ENCODE measurements at regions not wholly inside any gene's neighbourhood (a gene's known extent, or its start where the extent isn't known, plus 50 kb on each side); places are given as distances from the start of the nearest gene placed in this dataset.
A peak's percentile ranks its signal among the peaks of the same experiment; 100 is the strongest.
"Not testable (repeated sequence)": the region's sequence is repeated elsewhere in the genome, so short reads cannot be mapped to it uniquely, and the experiment has no call there.

DNA sequence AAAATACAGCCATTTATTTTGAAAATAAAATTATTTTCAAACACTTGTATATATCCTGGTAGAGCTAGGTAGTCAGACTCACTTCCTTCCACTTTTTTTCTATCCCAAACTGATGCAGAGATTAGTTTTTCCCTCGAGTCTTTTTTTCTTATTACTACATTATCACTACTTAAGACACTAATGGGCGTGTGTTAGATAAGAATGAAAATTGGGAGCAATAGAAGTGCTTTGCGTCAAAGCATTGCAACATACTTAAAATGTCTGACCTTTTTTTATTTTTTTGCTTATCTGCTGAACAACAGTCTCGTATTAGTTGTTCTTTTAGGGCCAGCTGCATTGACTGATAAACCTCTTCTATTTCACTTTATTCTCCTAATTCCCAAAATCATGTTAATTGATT is 1278.7 kb downstream of the CDH12 start:
- no peak for ATAC-seq (replicated peaks)
- Mint-ChIP-seq H3K27ac (no peak overlapping the region), H3K4me1 (ENCODE audit: low read depth in 2 of 2) (no peaks in the 10 kb centered on the region), H3K9me3 (peaks cover 0 to 2% of the 10 kb centered on the region in 2 donors), H3K36me3 (ENCODE audit: insufficient read depth) (no peaks in the 10 kb centered on the region), H3K4me3 (no peak overlapping the region), H3K27me3 (no peaks in the 10 kb centered on the region)
- DNase-seq, result no peak

DNA sequence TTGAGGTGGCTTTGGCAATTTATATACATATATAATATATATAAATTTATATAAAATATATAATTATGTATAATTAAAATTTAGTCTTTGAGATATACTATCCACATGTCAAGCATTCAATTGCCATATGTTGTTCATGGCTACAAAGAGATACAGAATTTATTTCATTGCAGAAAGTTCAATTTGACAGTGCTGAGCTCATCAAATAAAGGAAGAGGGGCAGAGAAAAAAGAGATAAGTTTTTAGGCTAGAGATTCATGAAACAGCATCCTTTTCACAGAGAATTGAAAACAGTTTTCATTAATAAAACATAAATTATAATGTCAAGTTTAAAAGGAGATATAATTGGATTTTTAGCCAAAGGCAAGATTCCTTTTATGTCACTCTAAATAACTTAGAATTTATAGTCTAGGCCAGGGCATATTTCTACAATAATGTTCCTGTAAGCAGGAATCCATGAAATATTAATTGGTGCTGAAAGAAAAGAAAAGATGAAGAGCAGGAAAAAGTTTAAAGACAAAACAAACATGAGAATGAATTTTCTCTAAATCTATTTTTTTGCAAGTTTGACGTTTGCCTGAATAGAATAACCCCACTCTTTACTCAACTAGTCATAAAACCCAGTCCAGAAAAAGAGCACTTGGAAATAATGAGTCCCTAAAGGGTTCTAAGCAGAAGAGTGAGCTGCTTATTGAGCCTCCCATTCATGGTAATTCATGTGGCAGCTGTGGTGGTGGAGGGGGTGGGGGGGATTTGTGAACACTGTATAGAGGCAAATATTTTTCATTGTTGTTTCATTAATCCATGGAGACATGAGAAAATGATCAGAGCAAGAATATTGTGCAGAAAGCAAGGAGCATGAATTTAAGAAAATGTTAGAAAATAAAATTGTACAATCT is 1279.5 kb downstream of the CDH12 start:
- H3K36me3 Mint-ChIP-seq (ENCODE audit: insufficient read depth), result no peaks in the 10 kb centered on the region
- H3K4me1 Mint-ChIP-seq (ENCODE audit: low read depth in 2 of 2), result no peaks in the 10 kb centered on the region
- no peak for DNase-seq
- no peaks in the 10 kb centered on the region for H3K27me3 Mint-ChIP-seq
- no peak overlapping the region for H3K27ac Mint-ChIP-seq
- H3K4me3 Mint-ChIP-seq, result no peak overlapping the region
- peaks cover 0 to 2% of the 10 kb centered on the region in 2 donors for H3K9me3 Mint-ChIP-seq
- no peak for ATAC-seq (replicated peaks)

DNA sequence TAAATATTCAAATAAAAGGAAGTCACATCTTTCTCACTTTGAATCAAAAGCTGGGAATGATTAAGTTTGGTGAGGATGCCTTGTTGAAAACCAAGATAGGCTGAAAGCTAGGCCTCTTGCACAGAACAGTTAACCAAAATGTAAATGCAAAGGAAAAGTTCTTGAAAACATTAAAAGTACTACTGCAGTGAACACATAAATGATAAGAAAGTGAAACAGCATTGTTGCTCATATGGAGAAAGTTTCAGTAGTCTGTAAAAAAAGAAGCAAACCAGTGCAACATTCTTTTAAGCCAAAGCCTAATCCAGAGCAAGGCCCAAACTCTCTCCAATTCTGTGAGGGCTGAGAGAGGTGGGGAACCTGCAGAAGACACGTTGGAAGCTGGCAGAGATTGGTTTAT is 1281.9 kb downstream of the CDH12 start:
- H3K4me3 Mint-ChIP-seq; H3K27me3 Mint-ChIP-seq; H3K9me3 Mint-ChIP-seq; H3K4me1 Mint-ChIP-seq (ENCODE audit: low read depth in 2 of 2); H3K36me3 Mint-ChIP-seq (ENCODE audit: insufficient read depth); H3K27ac Mint-ChIP-seq; ATAC-seq (replicated peaks); DNase-seq: not testable (repeated sequence)

DNA sequence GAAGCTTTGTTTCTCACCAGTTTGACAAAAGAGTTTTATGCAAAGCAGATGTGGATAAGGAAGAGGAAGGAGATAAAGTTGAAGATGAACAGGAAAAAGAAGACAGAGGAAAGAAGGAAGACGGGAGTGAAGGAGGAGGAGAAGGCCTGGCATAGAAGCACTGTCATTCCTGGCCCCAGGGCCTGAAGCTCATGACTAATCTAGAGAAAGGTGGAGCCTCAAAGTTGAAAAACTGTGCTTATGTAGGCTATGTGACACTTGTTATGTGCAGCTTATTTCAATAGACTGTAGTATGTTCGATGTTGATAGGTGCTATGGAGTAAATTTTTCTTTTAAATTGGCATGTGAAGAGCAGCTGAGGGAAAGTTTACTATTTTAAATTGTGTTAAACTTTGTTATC is 1294.0 kb downstream of the CDH12 start:
- not testable (repeated sequence) for H3K9me3 Mint-ChIP-seq; H3K4me1 Mint-ChIP-seq (ENCODE audit: low read depth in 2 of 2); H3K36me3 Mint-ChIP-seq (ENCODE audit: insufficient read depth); H3K4me3 Mint-ChIP-seq; ATAC-seq (replicated peaks); H3K27ac Mint-ChIP-seq; DNase-seq; H3K27me3 Mint-ChIP-seq

DNA sequence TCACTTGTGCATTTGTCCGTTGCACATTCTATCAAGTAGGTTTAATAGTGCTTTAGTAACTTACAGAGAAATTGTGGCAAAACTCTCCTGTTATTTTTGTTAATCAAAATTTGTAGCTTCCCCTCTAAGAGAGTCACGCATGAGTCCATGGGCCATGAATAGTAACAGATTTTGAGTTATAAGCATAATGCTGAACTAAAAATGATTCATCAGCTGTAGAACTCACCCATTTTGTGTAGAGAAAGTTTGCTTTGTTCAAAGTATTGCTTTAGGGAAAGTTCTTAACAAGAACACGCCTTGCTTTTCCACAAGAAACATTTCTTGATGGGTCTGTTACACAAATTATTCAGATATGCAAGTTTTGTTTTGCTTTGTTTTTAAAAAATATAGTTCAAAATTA is 1300.9 kb downstream of the CDH12 start:
- H3K27ac Mint-ChIP-seq; H3K36me3 Mint-ChIP-seq (ENCODE audit: insufficient read depth); H3K4me1 Mint-ChIP-seq (ENCODE audit: low read depth in 2 of 2); H3K9me3 Mint-ChIP-seq; ATAC-seq (replicated peaks); DNase-seq; H3K27me3 Mint-ChIP-seq; H3K4me3 Mint-ChIP-seq: not testable (repeated sequence)

DNA sequence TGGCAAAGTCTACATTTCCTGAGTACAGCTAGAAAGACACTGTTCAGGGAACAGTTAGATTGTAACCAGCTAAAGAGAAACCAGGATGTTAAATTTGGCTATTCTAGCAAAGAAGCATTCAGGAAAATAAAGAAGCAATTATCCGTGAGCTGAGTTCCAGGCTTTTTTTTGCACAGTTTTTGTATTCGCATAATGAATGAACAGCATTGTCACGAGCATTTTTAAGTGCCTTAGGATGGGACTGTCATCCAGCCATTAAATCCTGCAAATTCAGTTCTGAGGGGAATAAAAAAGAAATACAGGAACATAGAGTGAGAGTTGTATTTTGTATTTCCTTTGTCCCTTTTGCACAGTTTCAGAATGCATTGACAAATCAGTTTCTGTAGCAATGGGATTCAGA is 1302.2 kb downstream of the CDH12 start:
- H3K27ac Mint-ChIP-seq; H3K9me3 Mint-ChIP-seq; H3K27me3 Mint-ChIP-seq; ATAC-seq (replicated peaks); H3K4me1 Mint-ChIP-seq (ENCODE audit: low read depth in 2 of 2); H3K36me3 Mint-ChIP-seq (ENCODE audit: insufficient read depth); H3K4me3 Mint-ChIP-seq; DNase-seq: not testable (repeated sequence)

DNA sequence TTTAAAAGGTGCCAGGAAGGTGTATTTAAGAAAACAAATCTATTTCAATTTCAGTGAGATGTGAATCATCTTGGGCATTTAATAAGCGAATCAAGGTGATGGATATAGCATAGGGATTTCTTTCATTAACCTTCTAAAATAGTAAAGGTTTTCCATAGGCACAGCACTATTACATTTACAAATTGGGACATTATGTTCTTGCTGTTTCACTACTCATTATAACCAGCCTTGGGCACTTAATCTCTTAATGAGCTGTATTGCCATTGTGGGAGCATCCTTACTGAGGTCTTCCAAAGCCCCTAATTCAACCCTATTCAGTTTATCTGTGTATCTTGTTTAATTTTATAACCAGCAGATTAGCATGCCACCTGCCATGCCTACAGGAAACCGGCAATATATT is 1305.5 kb downstream of the CDH12 start:
- not testable (repeated sequence) for H3K27ac Mint-ChIP-seq; H3K4me3 Mint-ChIP-seq; H3K27me3 Mint-ChIP-seq; H3K4me1 Mint-ChIP-seq (ENCODE audit: low read depth in 2 of 2); ATAC-seq (replicated peaks); H3K36me3 Mint-ChIP-seq (ENCODE audit: insufficient read depth); DNase-seq; H3K9me3 Mint-ChIP-seq

DNA sequence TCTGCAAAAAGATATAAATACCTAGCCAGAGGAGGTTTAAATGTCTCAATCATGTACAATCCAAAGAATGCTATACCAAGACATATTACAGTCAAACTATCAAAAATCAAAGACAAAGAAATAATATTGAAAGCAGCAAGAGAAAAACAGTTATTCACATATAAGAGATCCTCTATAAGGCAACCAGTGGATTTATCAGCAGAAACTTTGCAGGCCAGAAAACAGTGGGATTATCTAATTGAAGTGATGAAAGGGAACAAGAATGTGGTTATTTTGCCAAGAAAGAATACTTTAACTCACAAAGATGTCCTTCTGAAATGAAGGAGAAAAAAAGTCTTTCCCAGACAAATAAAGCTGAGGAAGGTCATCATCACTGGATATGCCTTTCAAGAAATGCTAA is 1318.0 kb downstream of the CDH12 start:
- H3K27me3 Mint-ChIP-seq; H3K4me3 Mint-ChIP-seq; H3K9me3 Mint-ChIP-seq; H3K27ac Mint-ChIP-seq; H3K36me3 Mint-ChIP-seq (ENCODE audit: insufficient read depth); H3K4me1 Mint-ChIP-seq (ENCODE audit: low read depth in 2 of 2); ATAC-seq (replicated peaks); DNase-seq: not testable (repeated sequence)

DNA sequence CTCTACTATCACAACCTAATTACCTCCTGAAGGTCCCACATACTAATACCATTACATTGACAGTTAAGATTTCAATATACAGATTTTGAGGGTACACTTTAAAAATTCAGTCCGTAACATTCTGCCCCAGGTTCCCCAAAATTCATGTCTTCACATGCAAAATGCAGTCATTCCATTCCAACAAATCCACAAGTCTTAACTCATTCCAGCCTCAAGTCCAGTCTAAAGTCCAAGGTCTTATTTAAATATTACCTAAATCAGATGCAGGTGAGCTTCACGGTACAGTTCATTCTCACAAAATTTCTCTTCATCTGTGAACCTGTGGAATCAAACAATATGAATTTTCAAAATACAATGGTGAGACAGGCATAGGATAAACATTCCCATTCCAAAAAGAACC is 1332.0 kb downstream of the CDH12 start:
- not testable (repeated sequence) for ATAC-seq (replicated peaks); H3K27ac Mint-ChIP-seq; DNase-seq; H3K4me3 Mint-ChIP-seq; H3K36me3 Mint-ChIP-seq (ENCODE audit: insufficient read depth); H3K9me3 Mint-ChIP-seq; H3K4me1 Mint-ChIP-seq (ENCODE audit: low read depth in 2 of 2); H3K27me3 Mint-ChIP-seq

DNA sequence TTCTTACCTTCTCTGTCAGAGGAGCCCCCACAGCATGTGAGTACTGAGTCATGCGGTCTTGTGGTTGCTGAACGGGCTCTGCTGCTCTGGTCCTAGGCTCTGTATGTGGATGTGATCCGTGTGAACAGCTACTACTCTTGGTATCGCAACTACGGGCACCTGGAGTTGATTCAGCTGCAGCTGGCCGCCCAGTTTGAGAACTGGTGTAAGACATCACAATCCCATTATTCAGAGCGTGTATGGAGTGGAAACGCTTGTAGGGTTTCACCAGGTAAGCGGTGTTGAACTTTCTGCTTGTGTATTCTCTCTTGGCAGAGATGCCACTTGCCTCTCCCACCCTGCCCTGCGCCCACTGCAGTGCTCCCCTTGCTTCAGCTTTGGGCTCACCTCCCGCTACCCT is 1356.2 kb downstream of the CDH12 start:
- not testable (repeated sequence) for H3K27me3 Mint-ChIP-seq; H3K4me3 Mint-ChIP-seq; DNase-seq; H3K4me1 Mint-ChIP-seq (ENCODE audit: low read depth in 2 of 2); H3K27ac Mint-ChIP-seq; H3K9me3 Mint-ChIP-seq; ATAC-seq (replicated peaks)
- H3K36me3 Mint-ChIP-seq (ENCODE audit: insufficient read depth), result peaks cover 13% of the 10 kb centered on the region

DNA sequence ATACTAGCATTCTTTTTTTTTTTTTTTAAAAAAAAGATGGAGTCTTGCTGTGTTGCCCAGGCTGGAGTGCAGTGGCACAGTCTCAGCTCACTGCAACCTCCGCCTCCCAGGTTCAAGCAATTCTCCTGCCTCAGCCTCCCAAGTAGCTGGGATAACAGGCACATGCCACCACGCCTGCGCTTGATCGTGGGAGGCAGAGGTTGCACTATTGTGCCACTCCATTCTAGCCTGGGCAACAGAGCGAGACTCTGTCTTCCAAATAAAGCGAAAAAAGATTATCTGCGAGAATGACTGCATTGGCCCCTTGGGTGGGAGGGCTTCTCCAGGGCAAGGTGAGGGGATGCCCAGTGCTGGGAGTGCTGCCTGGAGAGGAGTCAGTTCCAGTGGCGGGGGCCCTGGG is 1357.1 kb downstream of the CDH12 start:
- DNase-seq; H3K27me3 Mint-ChIP-seq; ATAC-seq (replicated peaks); H3K9me3 Mint-ChIP-seq; H3K4me3 Mint-ChIP-seq; H3K4me1 Mint-ChIP-seq (ENCODE audit: low read depth in 2 of 2): not testable (repeated sequence)
- Mint-ChIP-seq H3K36me3 (ENCODE audit: insufficient read depth) (peaks cover 11% of the 10 kb centered on the region), H3K27ac (peak overlapping the region in 1 of 2 donors; percentile 83)

DNA sequence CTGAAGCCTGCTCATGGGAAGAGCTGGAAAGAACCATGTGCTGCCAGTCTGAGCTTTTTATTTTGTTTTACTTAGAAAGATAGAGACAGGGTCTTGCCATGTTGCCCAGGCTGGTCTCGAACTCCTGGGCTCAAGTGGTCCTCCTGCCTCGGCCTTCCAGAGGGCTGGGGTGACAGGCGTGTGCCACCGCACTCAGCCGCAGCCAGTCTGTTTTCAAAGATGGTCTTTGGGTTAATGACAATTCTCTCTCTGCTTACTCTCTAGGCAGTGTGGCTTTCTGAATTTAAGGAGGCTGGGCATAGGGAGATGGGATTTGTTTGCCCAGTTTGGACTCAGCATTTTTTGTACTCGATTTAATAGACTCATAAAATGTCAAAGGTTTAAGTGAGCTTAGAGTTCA is 1357.9 kb downstream of the CDH12 start:
- not testable (repeated sequence) for ATAC-seq (replicated peaks); H3K27ac Mint-ChIP-seq

DNA sequence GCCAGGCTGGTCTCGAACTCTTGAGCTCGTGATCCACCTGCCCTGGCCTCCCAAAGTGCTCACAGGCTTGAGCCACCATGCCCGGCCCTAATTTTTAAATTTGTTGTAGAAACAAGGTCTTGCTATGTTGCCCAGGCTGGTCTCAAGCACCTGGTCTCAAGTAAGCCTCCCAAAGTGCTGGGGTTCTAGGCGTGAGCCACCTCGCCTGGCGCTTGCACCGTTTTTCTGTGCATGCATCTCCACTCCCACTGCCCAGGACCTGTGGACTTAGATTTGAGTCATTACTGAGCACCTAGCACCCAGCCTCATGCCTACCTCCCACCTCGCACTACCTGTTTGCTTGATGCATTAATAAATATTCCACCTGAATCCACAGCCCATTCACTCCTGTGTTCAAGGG is 1359.1 kb downstream of the CDH12 start:
- H3K9me3 Mint-ChIP-seq; H3K4me1 Mint-ChIP-seq (ENCODE audit: low read depth in 2 of 2); DNase-seq; ATAC-seq (replicated peaks); H3K27me3 Mint-ChIP-seq; H3K4me3 Mint-ChIP-seq; H3K27ac Mint-ChIP-seq: not testable (repeated sequence)
- H3K36me3 Mint-ChIP-seq (ENCODE audit: insufficient read depth), result peaks cover 11% of the 10 kb centered on the region

More for the DNA sequence above, 1357.9 kb downstream of the CDH12 start:
- H3K9me3 Mint-ChIP-seq; H3K4me1 Mint-ChIP-seq (ENCODE audit: low read depth in 2 of 2); DNase-seq; H3K27me3 Mint-ChIP-seq; H3K4me3 Mint-ChIP-seq: not testable (repeated sequence)
- peaks cover 11% of the 10 kb centered on the region for H3K36me3 Mint-ChIP-seq (ENCODE audit: insufficient read depth)

DNA sequence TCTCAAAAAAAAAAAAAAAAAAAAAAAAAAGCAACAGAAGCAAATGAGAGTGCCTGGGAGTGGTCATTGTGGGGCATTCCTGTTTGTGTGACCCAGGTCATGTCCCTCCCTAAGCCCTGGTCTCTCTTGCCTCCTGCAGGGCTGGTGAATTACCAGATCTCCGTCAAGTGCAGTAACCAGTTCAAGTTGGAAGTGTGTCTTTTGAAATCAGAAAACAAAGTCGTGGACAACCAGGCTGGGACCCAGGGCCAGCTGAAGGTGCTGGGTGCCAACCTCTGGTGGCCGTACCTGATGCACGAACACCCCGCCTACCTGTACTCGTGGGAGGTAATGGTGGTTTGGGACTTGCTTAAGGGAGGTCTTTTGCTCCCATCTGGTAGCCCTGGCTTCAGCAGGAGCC is 1362.0 kb downstream of the CDH12 start:
- not testable (repeated sequence) for DNase-seq; H3K4me3 Mint-ChIP-seq; H3K9me3 Mint-ChIP-seq; H3K27me3 Mint-ChIP-seq; H3K36me3 Mint-ChIP-seq (ENCODE audit: insufficient read depth); ATAC-seq (replicated peaks); H3K27ac Mint-ChIP-seq; H3K4me1 Mint-ChIP-seq (ENCODE audit: low read depth in 2 of 2)

All from effector memory CD8-positive, alpha-beta T cell (primary cell).